ENCODE measurements at regions not wholly inside any gene's neighbourhood (a gene's known extent, or its start where the extent isn't known, plus 50 kb on each side); places are given as distances from the start of the nearest gene placed in this dataset.

DNA sequence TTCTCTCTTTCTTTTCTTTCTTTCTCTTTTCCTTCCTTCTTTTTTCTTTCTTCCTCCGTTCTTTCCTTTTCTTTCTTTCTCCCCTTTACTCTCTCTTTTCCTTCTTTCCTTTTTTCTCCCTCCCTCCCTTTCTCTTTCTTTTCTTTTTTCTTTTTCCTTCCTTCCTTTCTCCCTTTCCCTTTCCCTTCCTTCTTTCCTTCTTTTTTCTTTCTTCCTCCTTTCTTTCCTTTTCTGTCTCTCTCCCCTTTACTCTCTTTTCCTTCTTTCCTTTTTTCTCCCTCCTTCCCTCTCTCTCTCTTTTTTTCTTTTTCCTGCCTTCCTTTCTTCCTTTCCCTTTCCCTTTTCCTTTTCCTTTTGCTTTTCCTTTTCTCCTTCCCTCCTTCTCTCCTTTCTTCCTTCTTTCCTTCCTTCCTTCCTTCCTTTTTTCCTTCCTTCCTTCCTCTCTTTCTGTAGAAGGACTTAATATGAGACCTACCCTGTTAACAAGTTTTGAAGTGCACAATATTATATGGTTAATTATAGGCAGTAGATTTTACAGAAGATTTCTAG is 142.7 kb upstream of the CD180 start:
- Histone ChIP-seq H3K36me3 (no peaks in the 10 kb centered on the region), H3K27me3 (replicated peaks) (no peaks in the 10 kb centered on the region), H3K4me3 (no peak overlapping the region), H3K4me1 (replicated peaks) (no peaks in the 10 kb centered on the region), H3K27ac (no peak overlapping the region), H3K9me3 (replicated peaks) (no peaks in the 10 kb centered on the region)
- DNase-seq (ENCODE audit: low read depth in 1 of 2, low spot score in 2 of 2), result no peak

- Histone ChIP-seq H3K4me3 (no peak overlapping the region), H3K4me1 (replicated peaks) (no peaks in the 10 kb centered on the region), H3K9me3 (replicated peaks) (no peaks in the 10 kb centered on the region), H3K27ac (no peak overlapping the region), H3K36me3 (no peaks in the 10 kb centered on the region), H3K27me3 (replicated peaks) (no peaks in the 10 kb centered on the region)
- no peak for DNase-seq (ENCODE audit: low read depth in 1 of 2, low spot score in 2 of 2)
Measured at GRCh38 chr5:67338421-67338820, 141.8 kb upstream of the CD180 start.

- no peak for DNase-seq (ENCODE audit: low read depth in 1 of 2, low spot score in 2 of 2)
- Histone ChIP-seq H3K4me3 (no peak overlapping the region), H3K27me3 (replicated peaks) (no peaks in the 10 kb centered on the region), H3K27ac (no peak overlapping the region), H3K36me3 (no peaks in the 10 kb centered on the region), H3K9me3 (replicated peaks) (no peaks in the 10 kb centered on the region), H3K4me1 (replicated peaks) (no peaks in the 10 kb centered on the region)
Measured at GRCh38 chr5:67337751-67338150, 141.2 kb upstream of the CD180 start.

GRCh38 chr5:67335426-67335825 is 138.8 kb upstream of the CD180 start:
- no peak overlapping the region for H3K4me3 ChIP-seq
- H3K27ac ChIP-seq, result no peak overlapping the region
- H3K4me1 ChIP-seq (replicated peaks), result no peaks in the 10 kb centered on the region
- no peaks in the 10 kb centered on the region for H3K36me3 ChIP-seq
- no peak for DNase-seq (ENCODE audit: low read depth in 1 of 2, low spot score in 2 of 2)
- H3K9me3 ChIP-seq (replicated peaks), result no peaks in the 10 kb centered on the region
- no peaks in the 10 kb centered on the region for H3K27me3 ChIP-seq (replicated peaks)

DNA sequence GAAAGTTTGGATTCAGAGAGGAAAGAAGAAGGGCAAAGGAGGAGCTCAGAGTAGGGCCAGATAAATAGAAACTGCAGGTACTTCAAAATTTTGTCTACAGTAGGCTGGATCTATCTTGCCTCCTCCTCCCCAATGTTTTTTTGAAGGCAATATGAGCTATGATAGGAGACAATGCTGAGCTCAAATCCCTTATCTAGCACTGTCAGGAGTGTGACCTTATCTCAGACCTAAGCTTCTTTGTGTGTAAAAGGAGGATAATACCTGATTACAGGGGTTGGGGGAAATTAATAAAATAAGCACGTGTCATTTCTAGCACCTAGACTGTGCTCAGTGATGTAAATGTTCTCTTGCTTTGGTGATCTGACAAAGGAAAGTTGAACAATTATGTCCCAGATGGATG is 137.8 kb upstream of the CD180 start:
- H3K9me3 ChIP-seq (replicated peaks), result no peaks in the 10 kb centered on the region
- H3K4me1 ChIP-seq (replicated peaks), result no peaks in the 10 kb centered on the region
- no peaks in the 10 kb centered on the region for H3K27me3 ChIP-seq (replicated peaks)
- H3K4me3 ChIP-seq, result no peak overlapping the region
- DNase-seq (ENCODE audit: low read depth in 1 of 2, low spot score in 2 of 2), result no peak
- H3K27ac ChIP-seq, result no peak overlapping the region
- no peaks in the 10 kb centered on the region for H3K36me3 ChIP-seq

GRCh38 chr5:67333171-67333570 is 136.6 kb upstream of the CD180 start:
- no peak overlapping the region for H3K4me3 ChIP-seq

DNA sequence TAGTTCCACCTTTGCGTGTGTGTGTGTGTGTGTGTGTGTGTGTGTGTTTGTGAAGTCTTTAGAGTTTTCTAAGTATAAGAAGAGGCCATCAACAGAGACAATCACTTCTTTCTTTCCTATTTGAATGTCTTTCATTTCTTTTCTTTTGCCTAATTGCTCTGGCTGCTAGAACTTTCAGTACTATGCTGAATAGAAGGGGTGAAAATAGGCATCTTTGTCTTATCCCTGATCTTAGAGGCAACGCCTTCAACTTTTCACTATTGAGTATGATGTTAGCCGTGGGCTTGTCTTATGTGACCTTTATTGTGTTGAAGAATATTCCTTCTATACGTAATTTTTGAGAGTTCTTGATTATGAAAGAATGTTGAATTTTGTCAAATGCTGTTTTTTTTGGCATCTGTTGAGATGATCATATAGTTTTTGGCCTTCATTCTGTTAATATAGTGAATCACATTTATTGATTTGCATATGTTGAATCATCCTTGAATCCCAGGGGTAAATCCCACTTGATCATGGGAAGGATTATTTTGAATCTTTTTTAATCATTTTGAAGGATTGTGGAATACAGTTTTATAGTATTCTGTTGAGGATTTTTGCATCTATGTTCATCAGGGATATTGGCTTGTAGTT is 134.8 kb upstream of the CD180 start:
- no peak overlapping the region for H3K4me3 ChIP-seq
- no peaks in the 10 kb centered on the region for H3K9me3 ChIP-seq (replicated peaks)
- H3K36me3 ChIP-seq, result no peaks in the 10 kb centered on the region
- H3K4me1 ChIP-seq (replicated peaks), result no peaks in the 10 kb centered on the region
- no peaks in the 10 kb centered on the region for H3K27me3 ChIP-seq (replicated peaks)
- H3K27ac ChIP-seq, result no peak overlapping the region
- no peak for DNase-seq (ENCODE audit: low read depth in 1 of 2, low spot score in 2 of 2)

More at GRCh38 chr5:67333171-67333570, 136.6 kb upstream of the CD180 start:
- no peaks in the 10 kb centered on the region for H3K27me3 ChIP-seq (replicated peaks)
- H3K9me3 ChIP-seq (replicated peaks), result no peaks in the 10 kb centered on the region
- no peaks in the 10 kb centered on the region for H3K4me1 ChIP-seq (replicated peaks)
- H3K36me3 ChIP-seq, result no peaks in the 10 kb centered on the region
- no peak overlapping the region for H3K27ac ChIP-seq
- DNase-seq (ENCODE audit: low read depth in 1 of 2, low spot score in 2 of 2), result no peak

DNA sequence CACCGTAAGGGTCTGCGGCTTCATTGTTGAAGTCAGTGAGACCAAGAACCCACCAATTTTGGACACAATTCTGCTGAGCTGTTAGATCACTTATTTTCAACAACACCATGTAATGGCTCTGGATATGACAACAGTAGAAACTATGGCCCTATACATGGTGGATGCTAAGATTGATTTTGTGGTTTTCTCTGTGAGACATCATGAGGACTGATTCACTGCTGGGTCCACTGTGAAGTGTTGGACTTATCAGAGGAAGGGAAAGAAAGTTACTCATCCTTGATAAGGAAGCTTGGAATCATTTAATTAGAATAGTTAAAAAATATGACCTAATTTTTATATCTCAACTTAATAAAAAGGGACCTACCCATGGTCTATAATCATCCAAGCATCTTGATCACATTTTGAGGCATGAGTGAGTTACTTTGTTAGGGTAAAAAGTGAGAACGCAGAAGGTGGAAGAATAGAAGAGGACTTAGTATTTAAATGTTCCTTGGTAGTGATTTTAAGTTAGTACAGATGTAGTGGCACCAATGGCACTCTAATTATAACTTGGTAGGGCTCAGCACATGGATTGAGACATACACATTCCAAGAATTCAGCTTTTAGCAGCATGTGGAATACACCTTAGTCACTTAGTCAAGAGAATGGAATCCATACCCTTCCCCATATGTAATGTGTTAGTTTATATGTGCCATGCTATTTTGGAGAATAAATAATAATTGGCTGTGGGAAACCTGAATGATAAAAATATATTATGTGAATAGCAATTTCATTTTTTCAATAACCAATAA is 123.5 kb upstream of the CD180 start:
- Histone ChIP-seq H3K36me3 (no peaks in the 10 kb centered on the region), H3K4me3 (no peak overlapping the region), H3K27me3 (replicated peaks) (no peaks in the 10 kb centered on the region), H3K4me1 (replicated peaks) (peaks cover 7% of the 10 kb centered on the region), H3K27ac (no peak overlapping the region), H3K9me3 (replicated peaks) (no peaks in the 10 kb centered on the region)
- DNase-seq (ENCODE audit: low read depth in 1 of 2, low spot score in 2 of 2), result no peak

GRCh38 chr5:67318746-67319145 is 122.1 kb upstream of the CD180 start:
- Histone ChIP-seq H3K27ac (no peak overlapping the region), H3K4me3 (no peak overlapping the region), H3K4me1 (replicated peaks) (peaks cover 10% of the 10 kb centered on the region), H3K36me3 (no peaks in the 10 kb centered on the region), H3K27me3 (replicated peaks) (no peaks in the 10 kb centered on the region), H3K9me3 (replicated peaks) (no peaks in the 10 kb centered on the region)
- DNase-seq (ENCODE audit: low read depth in 1 of 2, low spot score in 2 of 2), result no peak

- Histone ChIP-seq H3K27ac (no peak overlapping the region), H3K27me3 (replicated peaks) (no peaks in the 10 kb centered on the region), H3K9me3 (replicated peaks) (no peaks in the 10 kb centered on the region), H3K36me3 (no peaks in the 10 kb centered on the region), H3K4me1 (replicated peaks) (peaks cover 10% of the 10 kb centered on the region), H3K4me3 (no peak overlapping the region)
- no peak for DNase-seq (ENCODE audit: low read depth in 1 of 2, low spot score in 2 of 2)
Measured at GRCh38 chr5:67317603-67318002, 121.0 kb upstream of the CD180 start.

DNA sequence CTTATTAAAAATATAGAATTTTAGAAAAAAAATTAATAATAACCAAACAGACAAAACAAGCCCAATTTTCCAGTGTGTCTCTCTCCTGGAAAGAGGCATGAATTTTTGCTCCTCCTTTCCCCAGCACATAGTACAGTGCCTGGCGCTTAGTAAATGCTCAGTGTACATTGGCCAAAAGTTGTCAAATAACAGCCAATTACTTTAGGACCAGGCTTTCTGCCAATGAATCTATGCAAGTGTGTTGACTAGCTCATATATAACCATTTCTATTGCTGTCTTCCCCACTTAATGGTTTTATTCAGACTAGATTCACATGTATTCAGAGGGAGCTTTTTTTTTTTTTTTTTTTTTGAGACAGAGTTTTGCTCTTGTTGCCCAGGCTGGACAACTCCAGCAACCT is 120.1 kb upstream of the CD180 start:
- Histone ChIP-seq H3K36me3 (no peaks in the 10 kb centered on the region), H3K9me3 (replicated peaks) (no peaks in the 10 kb centered on the region), H3K4me1 (replicated peaks) (peaks cover 10% of the 10 kb centered on the region), H3K27me3 (replicated peaks) (no peaks in the 10 kb centered on the region), H3K4me3 (no peak overlapping the region), H3K27ac (no peak overlapping the region)
- DNase-seq (ENCODE audit: low read depth in 1 of 2, low spot score in 2 of 2), result no peak

- H3K36me3 ChIP-seq, result no peaks in the 10 kb centered on the region
- H3K4me3 ChIP-seq, result no peak overlapping the region
- DNase-seq (ENCODE audit: low read depth in 1 of 2, low spot score in 2 of 2), result peak; percentile 37 to 48
- peak overlapping the region; percentile 52 for H3K27ac ChIP-seq
- peaks cover 10% of the 10 kb centered on the region for H3K4me1 ChIP-seq (replicated peaks)
- H3K9me3 ChIP-seq (replicated peaks), result no peaks in the 10 kb centered on the region
- H3K27me3 ChIP-seq (replicated peaks), result no peaks in the 10 kb centered on the region
Measured at GRCh38 chr5:67315082-67315989, 118.7 kb upstream of the CD180 start.

- Histone ChIP-seq H3K9me3 (replicated peaks) (no peaks in the 10 kb centered on the region), H3K4me3 (no peak overlapping the region), H3K27me3 (replicated peaks) (no peaks in the 10 kb centered on the region), H3K27ac (no peak overlapping the region), H3K36me3 (no peaks in the 10 kb centered on the region), H3K4me1 (replicated peaks) (peaks cover 15% of the 10 kb centered on the region)
- DNase-seq (ENCODE audit: low read depth in 1 of 2, low spot score in 2 of 2), result no peak
Measured at GRCh38 chr5:67311701-67312100, 115.1 kb upstream of the CD180 start.

DNA sequence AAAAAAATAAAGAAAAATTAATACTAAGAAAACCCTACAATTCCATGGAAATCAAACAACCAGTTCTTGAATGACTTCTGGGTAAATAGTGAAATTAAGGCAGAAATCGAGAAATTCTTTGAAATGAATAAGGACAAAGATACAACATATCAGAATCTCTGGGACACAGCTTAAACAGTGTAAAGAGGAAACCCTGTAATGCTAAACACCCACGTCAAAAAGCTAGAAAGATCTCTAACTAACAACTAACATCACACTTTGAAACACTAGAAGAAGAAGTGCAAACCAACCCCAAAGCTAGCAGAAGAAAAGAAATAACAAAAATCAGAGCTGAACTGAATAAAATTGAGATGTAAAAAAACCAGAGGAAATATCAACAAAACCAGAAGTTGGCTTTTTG is 114.6 kb upstream of the CD180 start:
- Histone ChIP-seq H3K27ac (no peak overlapping the region), H3K4me1 (replicated peaks) (peaks cover 20% of the 10 kb centered on the region), H3K27me3 (replicated peaks) (no peaks in the 10 kb centered on the region), H3K4me3 (no peak overlapping the region), H3K9me3 (replicated peaks) (no peaks in the 10 kb centered on the region), H3K36me3 (no peaks in the 10 kb centered on the region)
- no peak for DNase-seq (ENCODE audit: low read depth in 1 of 2, low spot score in 2 of 2)

All from SJSA1 (cell line).